Thyroid gland (tissue), 4 donors: ENCODE measurements at regions not wholly inside any gene's neighbourhood (a gene's known extent, or its start where the extent isn't known, plus 50 kb on each side); places are given as distances from the start of the nearest gene placed in this dataset.

Experiments
- DNase-seq, 2 donors: peaks; one replicate each; pipeline ENCODE4 v3.0.0-alpha.2; 2019
- H3K27ac ChIP-seq, 3 donors: fragments of 200-600 bp; sonication (generic); 1 replicate in 2 of 3; 2 replicates in 1 of 3; pipeline ENCODE4 v1.5.1; 2016 to 2019; ENCODE audit warnings: mild to moderate bottlenecking in 1 of 3, moderate library complexity in 1 of 3
- H3K27me3 ChIP-seq: fragments of 200-600 bp; sonication (generic); one replicate; pipeline ENCODE4 v1.5.1; 2019
- H3K36me3 ChIP-seq, 2 donors: fragments of 200-600 bp; sonication (generic); one replicate each; pipeline ENCODE4 v1.5.1; 2016 to 2019
- H3K4me1 ChIP-seq, 2 donors: fragments of 200-600 bp; sonication (generic); one replicate each; pipeline ENCODE4 v1.5.1; 2017 to 2019
- H3K4me3 ChIP-seq, 3 donors: fragments of 200-600 bp; sonication (generic); replicated peaks in 1 of 3; 1 replicate in 2 of 3; 2 replicates in 1 of 3; pipeline ENCODE4 v1.5.1; 2016; ENCODE audit warnings: mild to moderate bottlenecking in 1 of 3
- H3K9me3 ChIP-seq: fragments of 200-600 bp; sonication (generic); one replicate; pipeline ENCODE4 v1.5.1; 2017
- POLR2A ChIP-seq, 2 donors: fragments of 450-650 bp; IDR thresholded peaks; one replicate each; pipeline ENCODE4 v1.6.1; 2017; ENCODE audit warnings: antibody characterized with exemption in 2 of 2, mild to moderate bottlenecking in 2 of 2, moderate library complexity in 1 of 2
- WGBS, 2 donors: methylation state at CpG; one replicate each; pipeline ENCODE4 v1.1.5; 2017; 5-methylcytosine and 5-hydroxymethylcytosine counted together
- intact Hi-C: fragments of 100-400 bp; cut with DNase I; formaldehyde crosslinking; loops from one replicate; pipeline ENCODE4 v1.15.1; 2023
- TF ChIP-seq, protein P1 (sequence below), 6 experiments: fragments of 200-600 bp in 3 of 6; fragments of 450-650 bp in 3 of 6; sonication (generic) in 3 of 6; IDR thresholded peaks; one replicate each; pipeline ENCODE4 v1.5.1; 2016 to 2019; ENCODE audit warnings: antibody characterized with exemption in 6 of 6, mild to moderate bottlenecking in 2 of 6, inconsistent platforms in 1 of 6, moderate library complexity in 1 of 6

- intact Hi-C loops, result no loop called here
- 94 to 97% methylated on average over 4 of the region's 4 CpGs for WGBS, 2 donors
- H3K27me3 ChIP-seq, result no peaks in the 10 kb centered on the region
Observed at GRCh38 chr20:60764328-60764727, 487.7 kb upstream of the CDH4 start.

GRCh38 chr20:60764771-60765170, 487.3 kb upstream of the CDH4 start:
- H3K9me3 ChIP-seq, result no peaks in the 10 kb centered on the region
- DNase-seq, result no peak
- 84% methylated on average over 9 of the region's 9 CpGs for WGBS, 2 donors
- H3K4me1 ChIP-seq, result peaks cover 0 to 3% of the 10 kb centered on the region in 2 donors
- H3K27me3 ChIP-seq, result no peaks in the 10 kb centered on the region
- no peak overlapping the region for H3K4me3 ChIP-seq
- H3K36me3 ChIP-seq, result no peaks in the 10 kb centered on the region
- H3K27ac ChIP-seq, result no peak overlapping the region
- TF ChIP-seq, protein P1, sequence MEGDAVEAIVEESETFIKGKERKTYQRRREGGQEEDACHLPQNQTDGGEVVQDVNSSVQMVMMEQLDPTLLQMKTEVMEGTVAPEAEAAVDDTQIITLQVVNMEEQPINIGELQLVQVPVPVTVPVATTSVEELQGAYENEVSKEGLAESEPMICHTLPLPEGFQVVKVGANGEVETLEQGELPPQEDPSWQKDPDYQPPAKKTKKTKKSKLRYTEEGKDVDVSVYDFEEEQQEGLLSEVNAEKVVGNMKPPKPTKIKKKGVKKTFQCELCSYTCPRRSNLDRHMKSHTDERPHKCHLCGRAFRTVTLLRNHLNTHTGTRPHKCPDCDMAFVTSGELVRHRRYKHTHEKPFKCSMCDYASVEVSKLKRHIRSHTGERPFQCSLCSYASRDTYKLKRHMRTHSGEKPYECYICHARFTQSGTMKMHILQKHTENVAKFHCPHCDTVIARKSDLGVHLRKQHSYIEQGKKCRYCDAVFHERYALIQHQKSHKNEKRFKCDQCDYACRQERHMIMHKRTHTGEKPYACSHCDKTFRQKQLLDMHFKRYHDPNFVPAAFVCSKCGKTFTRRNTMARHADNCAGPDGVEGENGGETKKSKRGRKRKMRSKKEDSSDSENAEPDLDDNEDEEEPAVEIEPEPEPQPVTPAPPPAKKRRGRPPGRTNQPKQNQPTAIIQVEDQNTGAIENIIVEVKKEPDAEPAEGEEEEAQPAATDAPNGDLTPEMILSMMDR (IDR thresholded peaks at IDR 0.05), result no peak
- TF ChIP-seq POLR2A (IDR thresholded peaks at IDR 0.05), result no peak
- intact Hi-C loops, result no loop called here

More at GRCh38 chr20:60764328-60764727, 487.7 kb upstream of the CDH4 start:
- H3K4me1 ChIP-seq, result peaks cover 0 to 3% of the 10 kb centered on the region in 2 donors
- TF ChIP-seq, protein P1 (IDR thresholded peaks at IDR 0.05), result no peak
- no peak for TF ChIP-seq POLR2A (IDR thresholded peaks at IDR 0.05)
- no peaks in the 10 kb centered on the region for H3K36me3 ChIP-seq
- no peak for DNase-seq
- no peak overlapping the region for H3K27ac ChIP-seq
- H3K9me3 ChIP-seq, result no peaks in the 10 kb centered on the region
- no peak overlapping the region for H3K4me3 ChIP-seq

- TF ChIP-seq POLR2A (IDR thresholded peaks at IDR 0.05), result no peak
- TF ChIP-seq, protein P1 (IDR thresholded peaks at IDR 0.05), result no peak
- Histone ChIP-seq H3K27ac (no peak overlapping the region), H3K4me1 (peaks cover 0 to 3% of the 10 kb centered on the region in 2 donors), H3K36me3 (no peaks in the 10 kb centered on the region), H3K9me3 (no peaks in the 10 kb centered on the region), H3K27me3 (no peaks in the 10 kb centered on the region), H3K4me3 (no peak overlapping the region)
- DNase-seq, result peak; percentile 49 to 59
- WGBS, 2 donors, result 68 to 71% methylated on average over 9 of the region's 10 CpGs
- intact Hi-C loops, result no loop called here
Observed at GRCh38 chr20:60765821-60766403, 486.1 kb upstream of the CDH4 start.

DNA sequence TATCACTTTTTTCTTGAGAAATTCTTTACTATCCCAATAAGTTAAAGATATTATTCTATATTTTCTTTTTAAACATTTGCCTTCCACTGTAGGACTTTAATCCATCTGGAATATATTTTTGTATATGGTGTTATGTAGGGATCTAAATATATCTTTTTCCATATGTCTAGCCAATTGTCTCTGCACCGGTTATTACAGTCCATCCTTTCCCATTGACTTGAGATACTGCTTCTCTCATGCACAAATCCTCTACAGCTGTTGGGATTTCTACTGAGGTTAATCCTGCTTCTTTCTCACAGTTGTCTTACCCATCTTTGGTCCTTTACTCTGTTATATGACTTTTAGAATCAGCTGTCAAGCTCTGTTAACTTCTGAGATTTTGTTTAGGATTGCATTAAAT, 483.8 kb upstream of the CDH4 start:
- Histone ChIP-seq H3K9me3 (no peaks in the 10 kb centered on the region), H3K27me3 (no peaks in the 10 kb centered on the region), H3K27ac (no peak overlapping the region), H3K4me3 (no peak overlapping the region), H3K4me1 (peaks cover 0 to 3% of the 10 kb centered on the region in 2 donors), H3K36me3 (no peaks in the 10 kb centered on the region)
- 89 to 91% methylated on average over 1 of the region's 1 CpG for WGBS, 2 donors
- TF ChIP-seq POLR2A (IDR thresholded peaks at IDR 0.05), result no peak
- TF ChIP-seq, protein P1 (IDR thresholded peaks at IDR 0.05), result no peak
- intact Hi-C loops, result no loop called here
- DNase-seq, result no peak

DNA sequence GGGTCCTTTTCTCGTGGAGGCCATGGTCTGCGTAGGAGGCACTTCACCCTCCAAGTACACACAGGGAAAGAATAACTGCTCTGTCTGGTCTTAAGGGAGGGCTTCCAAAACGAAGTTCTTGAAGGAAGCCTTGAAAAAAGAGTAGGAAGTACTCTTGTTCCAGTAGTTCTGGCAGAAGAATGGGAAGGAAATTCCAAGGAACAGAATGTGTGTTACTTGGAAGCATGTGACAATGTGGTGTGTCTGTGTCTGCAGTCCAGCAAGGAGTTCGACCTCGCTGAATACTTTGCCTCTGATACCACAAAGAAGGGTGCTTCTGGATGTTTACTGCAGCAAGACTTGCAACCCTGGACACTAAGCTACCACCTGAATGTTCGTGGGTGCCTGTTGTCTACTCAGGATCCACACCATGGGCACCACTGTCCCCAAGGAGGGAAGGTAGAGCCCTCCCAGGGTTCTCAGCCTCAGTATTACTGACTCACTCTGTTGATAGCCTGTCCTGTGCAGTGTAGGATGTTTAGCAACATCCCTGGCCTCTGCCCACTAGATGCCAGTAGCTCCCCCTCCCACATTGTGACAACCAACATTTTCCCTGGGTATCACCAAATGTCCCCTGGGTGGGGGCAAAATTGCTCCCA, 471.6 kb upstream of the CDH4 start:
- no peaks in the 10 kb centered on the region for H3K9me3 ChIP-seq
- H3K4me1 ChIP-seq, result no peaks in the 10 kb centered on the region
- H3K27me3 ChIP-seq, result no peaks in the 10 kb centered on the region
- H3K27ac ChIP-seq, result no peak overlapping the region
- no peak for TF ChIP-seq POLR2A (IDR thresholded peaks at IDR 0.05)
- TF ChIP-seq, protein P1 (IDR thresholded peaks at IDR 0.05), result no peak
- intact Hi-C loops, result no loop called here
- 61 to 66% methylated on average over 6 of the region's 6 CpGs for WGBS, 2 donors
- no peak for DNase-seq
- H3K4me3 ChIP-seq, result no peak overlapping the region
- no peaks in the 10 kb centered on the region for H3K36me3 ChIP-seq
